Omental fat pad (tissue), 3 donors: ENCODE measurements at regions not wholly inside any gene's neighbourhood (a gene's known extent, or its start where the extent isn't known, plus 50 kb on each side); places are given as distances from the start of the nearest gene placed in this dataset.

Source experiments
- ATAC-seq: fragments of 150-250 bp; one replicate; pipeline ENCODE4 v1.9.1; 2016; ENCODE audit warnings: mild to moderate bottlenecking, moderate library complexity; ENCODE audit not compliant: low FRiP score
- DNase-seq: peaks from one replicate; pipeline ENCODE4 v3.0.0-alpha.2; 2019; ENCODE audit warnings: low spot score
- TF ChIP-seq, protein P1 (sequence below), 3 donors: fragments of 450-650 bp; IDR thresholded peaks; one replicate each; pipeline ENCODE4 v1.5.1; 2016 to 2017; ENCODE audit warnings: antibody characterized with exemption in 3 of 3, mild to moderate bottlenecking in 3 of 3, moderate library complexity in 2 of 3

DNA sequence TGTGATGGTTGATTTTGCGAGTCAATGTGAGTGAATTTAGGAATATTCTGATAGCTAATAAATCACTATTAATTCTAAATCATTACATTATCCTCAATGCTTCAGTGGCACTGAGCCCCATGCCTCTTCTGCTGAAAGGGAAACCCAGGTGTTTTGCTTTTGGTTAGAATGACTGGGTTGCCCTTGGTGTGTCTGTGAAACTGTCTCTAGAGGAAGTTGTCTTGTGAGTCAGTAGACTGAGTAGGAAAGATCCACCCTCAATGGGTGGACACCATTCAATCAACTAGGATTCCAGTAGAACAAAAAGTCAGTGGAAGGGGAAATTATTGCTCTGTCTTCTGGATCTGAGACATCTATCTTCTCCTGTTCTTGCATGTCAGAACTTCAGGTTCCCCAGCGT, 472.4 kb downstream of the ANKRD7 start:
- no peak for ATAC-seq
- TF ChIP-seq, protein P1, sequence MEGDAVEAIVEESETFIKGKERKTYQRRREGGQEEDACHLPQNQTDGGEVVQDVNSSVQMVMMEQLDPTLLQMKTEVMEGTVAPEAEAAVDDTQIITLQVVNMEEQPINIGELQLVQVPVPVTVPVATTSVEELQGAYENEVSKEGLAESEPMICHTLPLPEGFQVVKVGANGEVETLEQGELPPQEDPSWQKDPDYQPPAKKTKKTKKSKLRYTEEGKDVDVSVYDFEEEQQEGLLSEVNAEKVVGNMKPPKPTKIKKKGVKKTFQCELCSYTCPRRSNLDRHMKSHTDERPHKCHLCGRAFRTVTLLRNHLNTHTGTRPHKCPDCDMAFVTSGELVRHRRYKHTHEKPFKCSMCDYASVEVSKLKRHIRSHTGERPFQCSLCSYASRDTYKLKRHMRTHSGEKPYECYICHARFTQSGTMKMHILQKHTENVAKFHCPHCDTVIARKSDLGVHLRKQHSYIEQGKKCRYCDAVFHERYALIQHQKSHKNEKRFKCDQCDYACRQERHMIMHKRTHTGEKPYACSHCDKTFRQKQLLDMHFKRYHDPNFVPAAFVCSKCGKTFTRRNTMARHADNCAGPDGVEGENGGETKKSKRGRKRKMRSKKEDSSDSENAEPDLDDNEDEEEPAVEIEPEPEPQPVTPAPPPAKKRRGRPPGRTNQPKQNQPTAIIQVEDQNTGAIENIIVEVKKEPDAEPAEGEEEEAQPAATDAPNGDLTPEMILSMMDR (IDR thresholded peaks at IDR 0.05) = no peak

DNA sequence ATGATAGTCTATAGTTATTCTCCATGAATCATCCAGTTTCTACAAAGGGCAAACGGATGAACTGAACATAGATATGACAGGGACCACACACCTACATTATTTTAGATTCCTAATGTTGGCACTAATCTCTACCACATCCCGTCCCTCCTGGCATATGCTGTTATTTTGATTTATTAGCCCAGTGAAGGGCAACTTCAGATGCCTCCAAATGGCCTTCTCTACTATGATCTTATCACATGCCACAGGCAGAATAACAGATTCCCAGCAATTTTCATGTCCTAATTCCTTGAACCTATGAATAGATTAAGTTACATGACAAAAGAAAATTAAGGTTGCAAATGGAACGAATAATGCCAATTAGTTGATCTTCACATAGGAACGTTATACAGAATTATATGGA, 474.7 kb downstream of the ANKRD7 start:
- DNase-seq = no peak
- no peak for ATAC-seq
- TF ChIP-seq, protein P1 (IDR thresholded peaks at IDR 0.05) = no peak

More for the DNA sequence above, 472.4 kb downstream of the ANKRD7 start:
- no peak for DNase-seq

DNA sequence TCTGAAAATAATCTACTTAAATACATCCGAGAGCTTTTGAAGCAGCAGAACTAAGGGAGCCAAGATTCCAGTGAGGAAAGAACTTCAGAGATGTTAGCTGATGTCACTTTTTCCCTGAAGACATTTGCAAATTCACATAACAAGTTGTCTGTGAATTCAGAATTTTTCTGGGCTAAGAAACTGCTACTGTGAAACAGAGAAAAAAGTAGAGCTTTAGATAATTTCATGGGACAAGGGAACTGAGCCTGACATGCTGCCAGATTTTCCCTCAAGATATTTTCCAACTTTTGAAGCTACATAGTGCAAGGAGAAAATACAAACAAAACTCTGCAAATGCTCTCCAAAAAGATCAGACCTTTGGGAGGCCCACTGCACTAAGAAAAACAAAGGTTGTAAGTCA, 484.2 kb downstream of the ANKRD7 start:
- TF ChIP-seq, protein P1 (IDR thresholded peaks at IDR 0.05) = no peak
- ATAC-seq (no peak), DNase-seq (no peak)

DNA sequence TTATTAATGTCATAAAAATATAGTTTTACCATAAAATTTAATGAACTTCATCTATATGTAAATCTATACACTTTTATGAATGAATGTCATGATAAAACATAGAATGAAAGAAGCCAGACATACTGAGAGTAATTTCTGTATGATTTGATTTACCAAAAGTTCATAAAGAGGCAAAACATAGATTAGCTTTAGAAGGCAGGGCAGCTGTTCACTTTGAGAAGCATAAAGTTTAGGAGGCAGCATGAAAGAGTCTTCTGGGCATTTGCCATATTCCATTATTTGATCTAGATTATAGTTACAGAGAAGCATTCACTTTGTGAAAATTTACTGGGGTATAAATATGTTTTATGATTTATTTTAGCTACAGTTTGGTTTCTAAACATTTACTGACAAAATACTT, 487.2 kb downstream of the ANKRD7 start:
- TF ChIP-seq, protein P1 (IDR thresholded peaks at IDR 0.05) = no peak
- ATAC-seq (no peak), DNase-seq (no peak)

DNA sequence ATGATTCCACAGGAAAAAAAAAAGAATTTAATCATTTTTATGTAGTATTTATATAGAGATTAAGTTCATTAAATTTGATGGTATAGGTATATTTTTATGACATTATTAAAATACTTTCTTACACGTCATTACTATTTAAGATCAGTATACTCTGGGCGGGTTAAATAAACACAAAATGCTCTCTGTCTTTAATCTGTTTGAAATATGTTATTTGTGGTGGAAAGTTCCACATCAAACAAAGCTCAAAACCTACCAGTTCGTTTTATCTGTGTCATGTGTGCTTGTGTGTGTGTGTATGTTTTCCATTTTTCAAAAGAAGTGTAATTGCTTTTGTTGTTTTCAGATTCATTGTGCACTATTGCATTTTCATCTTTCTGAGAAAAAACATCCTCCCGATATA, 488.5 kb downstream of the ANKRD7 start:
- ATAC-seq = no peak
- TF ChIP-seq, protein P1 (IDR thresholded peaks at IDR 0.05) = no peak
- no peak for DNase-seq

DNA sequence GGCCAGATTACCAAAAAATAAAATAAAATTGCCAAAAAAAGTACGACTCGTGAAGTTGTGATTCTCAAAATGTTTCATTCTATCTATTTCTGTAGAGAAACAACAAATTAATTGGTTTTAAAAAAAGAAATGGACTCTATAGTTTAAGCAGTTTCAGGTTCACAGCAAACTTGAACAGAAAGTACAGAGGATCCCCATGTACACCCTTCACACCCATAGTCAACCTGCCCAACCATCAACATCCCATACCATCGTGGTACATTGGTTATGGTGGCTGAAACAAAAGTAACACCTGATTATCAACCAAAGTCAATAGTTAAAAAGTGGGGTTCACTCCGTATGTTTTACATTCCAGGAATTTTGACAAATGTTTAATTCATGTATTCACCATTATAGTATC, 496.1 kb downstream of the ANKRD7 start:
- DNase-seq (no peak), ATAC-seq (no peak)
- TF ChIP-seq, protein P1 (IDR thresholded peaks at IDR 0.05) = no peak

DNA sequence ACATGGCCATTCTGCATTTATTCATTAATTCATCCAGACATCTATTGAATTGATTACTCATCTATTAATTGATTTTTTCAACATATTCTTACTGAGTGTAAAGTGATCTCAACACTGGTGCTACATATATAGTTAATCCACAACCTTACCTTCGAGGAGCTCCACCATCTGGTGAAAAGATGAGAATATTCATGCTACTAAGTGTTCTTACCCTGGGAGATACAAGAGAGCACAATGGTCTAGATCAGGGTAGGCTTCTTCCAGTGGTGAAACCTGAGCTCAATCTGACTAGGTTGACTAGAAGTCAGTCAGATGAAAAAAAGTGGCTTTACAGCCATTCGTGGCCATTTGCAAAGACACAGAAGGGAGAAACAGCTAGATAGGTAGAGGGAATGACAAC, 507.4 kb downstream of the ANKRD7 start:
- ATAC-seq (no peak), DNase-seq (no peak)
- TF ChIP-seq, protein P1 (IDR thresholded peaks at IDR 0.05) = no peak
